ENCODE measurements at regions not wholly inside any gene's neighbourhood (a gene's known extent, or its start where the extent isn't known, plus 50 kb on each side); places are given as distances from the start of the nearest gene placed in this dataset.
"Not testable (repeated sequence)": the region's sequence is repeated elsewhere in the genome, so short reads cannot be mapped to it uniquely, and the experiment has no call there.

- not testable (repeated sequence) for H3K9me3 ChIP-seq (ENCODE audit: control insufficient read depth, low read length)
Observed at GRCh38 chr21:5119179-5119578, 5402.2 kb upstream of the TPTE start.

GRCh38 chr21:5121399-5121798, 5400.0 kb upstream of the TPTE start:
- not testable (repeated sequence) for H3K9me3 ChIP-seq (ENCODE audit: control insufficient read depth, low read length); H3K36me3 ChIP-seq (ENCODE audit: control insufficient read depth, insufficient read depth, low read length, severe bottlenecking); H3K9ac ChIP-seq (ENCODE audit: low read length); H3K4me3 ChIP-seq (ENCODE audit: low read length); DNase-seq (ENCODE audit: low read depth); H3K27me3 ChIP-seq (replicated peaks; ENCODE audit: control insufficient read depth, insufficient read depth, low read length); H3K4me1 ChIP-seq (ENCODE audit: control insufficient read depth, insufficient read depth, low read length)

More at GRCh38 chr21:5119179-5119578, 5402.2 kb upstream of the TPTE start:
- not testable (repeated sequence) for DNase-seq (ENCODE audit: low read depth); H3K4me1 ChIP-seq (ENCODE audit: control insufficient read depth, insufficient read depth, low read length); H3K36me3 ChIP-seq (ENCODE audit: control insufficient read depth, insufficient read depth, low read length, severe bottlenecking); H3K9ac ChIP-seq (ENCODE audit: low read length); H3K27me3 ChIP-seq (replicated peaks; ENCODE audit: control insufficient read depth, insufficient read depth, low read length); H3K4me3 ChIP-seq (ENCODE audit: low read length)

- not testable (repeated sequence) for H3K9ac ChIP-seq (ENCODE audit: low read length)
Observed at GRCh38 chr21:5121849-5122248, 5399.5 kb upstream of the TPTE start.

GRCh38 chr21:5123655-5124054, 5397.7 kb upstream of the TPTE start:
- not testable (repeated sequence) for H3K9me3 ChIP-seq (ENCODE audit: control insufficient read depth, low read length); H3K4me1 ChIP-seq (ENCODE audit: control insufficient read depth, insufficient read depth, low read length); H3K27me3 ChIP-seq (replicated peaks; ENCODE audit: control insufficient read depth, insufficient read depth, low read length); DNase-seq (ENCODE audit: low read depth); H3K9ac ChIP-seq (ENCODE audit: low read length); H3K36me3 ChIP-seq (ENCODE audit: control insufficient read depth, insufficient read depth, low read length, severe bottlenecking); H3K4me3 ChIP-seq (ENCODE audit: low read length)

More at GRCh38 chr21:5121849-5122248, 5399.5 kb upstream of the TPTE start:
- H3K27me3 ChIP-seq (replicated peaks; ENCODE audit: control insufficient read depth, insufficient read depth, low read length); H3K4me1 ChIP-seq (ENCODE audit: control insufficient read depth, insufficient read depth, low read length); DNase-seq (ENCODE audit: low read depth); H3K9me3 ChIP-seq (ENCODE audit: control insufficient read depth, low read length); H3K4me3 ChIP-seq (ENCODE audit: low read length); H3K36me3 ChIP-seq (ENCODE audit: control insufficient read depth, insufficient read depth, low read length, severe bottlenecking): not testable (repeated sequence)

GRCh38 chr21:5128261-5128660, 5393.1 kb upstream of the TPTE start:
- not testable (repeated sequence) for H3K9me3 ChIP-seq (ENCODE audit: control insufficient read depth, low read length); H3K36me3 ChIP-seq (ENCODE audit: control insufficient read depth, insufficient read depth, low read length, severe bottlenecking); H3K4me1 ChIP-seq (ENCODE audit: control insufficient read depth, insufficient read depth, low read length); H3K27me3 ChIP-seq (replicated peaks; ENCODE audit: control insufficient read depth, insufficient read depth, low read length)
- H3K4me3 ChIP-seq (ENCODE audit: low read length), result peak overlapping the region; percentile 62
- DNase-seq (ENCODE audit: low read depth), result peak; percentile 90
- H3K9ac ChIP-seq (ENCODE audit: low read length), result peak overlapping the region; percentile 62

- not testable (repeated sequence) for H3K4me3 ChIP-seq (ENCODE audit: low read length); H3K9ac ChIP-seq (ENCODE audit: low read length); H3K27me3 ChIP-seq (replicated peaks; ENCODE audit: control insufficient read depth, insufficient read depth, low read length); DNase-seq (ENCODE audit: low read depth); H3K4me1 ChIP-seq (ENCODE audit: control insufficient read depth, insufficient read depth, low read length); H3K36me3 ChIP-seq (ENCODE audit: control insufficient read depth, insufficient read depth, low read length, severe bottlenecking); H3K9me3 ChIP-seq (ENCODE audit: control insufficient read depth, low read length)
Observed at GRCh38 chr21:5133824-5134223, 5387.6 kb upstream of the TPTE start.

GRCh38 chr21:5136406-5136805, 5385.0 kb upstream of the TPTE start:
- H3K4me1 ChIP-seq (ENCODE audit: control insufficient read depth, insufficient read depth, low read length); H3K36me3 ChIP-seq (ENCODE audit: control insufficient read depth, insufficient read depth, low read length, severe bottlenecking); DNase-seq (ENCODE audit: low read depth); H3K4me3 ChIP-seq (ENCODE audit: low read length); H3K9me3 ChIP-seq (ENCODE audit: control insufficient read depth, low read length); H3K9ac ChIP-seq (ENCODE audit: low read length); H3K27me3 ChIP-seq (replicated peaks; ENCODE audit: control insufficient read depth, insufficient read depth, low read length): not testable (repeated sequence)

GRCh38 chr21:5137006-5137405, 5384.4 kb upstream of the TPTE start:
- not testable (repeated sequence) for H3K4me3 ChIP-seq (ENCODE audit: low read length); H3K27me3 ChIP-seq (replicated peaks; ENCODE audit: control insufficient read depth, insufficient read depth, low read length); H3K36me3 ChIP-seq (ENCODE audit: control insufficient read depth, insufficient read depth, low read length, severe bottlenecking); H3K9me3 ChIP-seq (ENCODE audit: control insufficient read depth, low read length); H3K4me1 ChIP-seq (ENCODE audit: control insufficient read depth, insufficient read depth, low read length); DNase-seq (ENCODE audit: low read depth); H3K9ac ChIP-seq (ENCODE audit: low read length)

- not testable (repeated sequence) for H3K9ac ChIP-seq (ENCODE audit: low read length); H3K36me3 ChIP-seq (ENCODE audit: control insufficient read depth, insufficient read depth, low read length, severe bottlenecking); DNase-seq (ENCODE audit: low read depth); H3K4me3 ChIP-seq (ENCODE audit: low read length); H3K9me3 ChIP-seq (ENCODE audit: control insufficient read depth, low read length); H3K27me3 ChIP-seq (replicated peaks; ENCODE audit: control insufficient read depth, insufficient read depth, low read length); H3K4me1 ChIP-seq (ENCODE audit: control insufficient read depth, insufficient read depth, low read length)
Observed at GRCh38 chr21:5138687-5139086, 5382.7 kb upstream of the TPTE start.

- H3K4me3 ChIP-seq (ENCODE audit: low read length); DNase-seq (ENCODE audit: low read depth): not testable (repeated sequence)
Observed at GRCh38 chr21:5139528-5139927, 5381.9 kb upstream of the TPTE start.

GRCh38 chr21:5143011-5143410, 5378.4 kb upstream of the TPTE start:
- not testable (repeated sequence) for H3K4me1 ChIP-seq (ENCODE audit: control insufficient read depth, insufficient read depth, low read length); H3K4me3 ChIP-seq (ENCODE audit: low read length); H3K36me3 ChIP-seq (ENCODE audit: control insufficient read depth, insufficient read depth, low read length, severe bottlenecking); H3K9me3 ChIP-seq (ENCODE audit: control insufficient read depth, low read length); H3K9ac ChIP-seq (ENCODE audit: low read length); DNase-seq (ENCODE audit: low read depth); H3K27me3 ChIP-seq (replicated peaks; ENCODE audit: control insufficient read depth, insufficient read depth, low read length)

More at GRCh38 chr21:5139528-5139927, 5381.9 kb upstream of the TPTE start:
- not testable (repeated sequence) for H3K36me3 ChIP-seq (ENCODE audit: control insufficient read depth, insufficient read depth, low read length, severe bottlenecking); H3K27me3 ChIP-seq (replicated peaks; ENCODE audit: control insufficient read depth, insufficient read depth, low read length); H3K9me3 ChIP-seq (ENCODE audit: control insufficient read depth, low read length); H3K9ac ChIP-seq (ENCODE audit: low read length); H3K4me1 ChIP-seq (ENCODE audit: control insufficient read depth, insufficient read depth, low read length)

- not testable (repeated sequence) for H3K4me1 ChIP-seq (ENCODE audit: control insufficient read depth, insufficient read depth, low read length); H3K27me3 ChIP-seq (replicated peaks; ENCODE audit: control insufficient read depth, insufficient read depth, low read length); H3K9ac ChIP-seq (ENCODE audit: low read length); H3K36me3 ChIP-seq (ENCODE audit: control insufficient read depth, insufficient read depth, low read length, severe bottlenecking); H3K4me3 ChIP-seq (ENCODE audit: low read length); DNase-seq (ENCODE audit: low read depth); H3K9me3 ChIP-seq (ENCODE audit: control insufficient read depth, low read length)
Observed at GRCh38 chr21:5144731-5145130, 5376.7 kb upstream of the TPTE start.

All from adipocyte (in vitro differentiated cells).